Astrocyte (in vitro differentiated cells and primary cell): ENCODE measurements at regions not wholly inside any gene's neighbourhood (a gene's known extent, or its start where the extent isn't known, plus 50 kb on each side); places are given as distances from the start of the nearest gene placed in this dataset.

Experiments
- DNase-seq: peaks from one replicate; pipeline ENCODE4 v3.0.0-alpha.2; 2010; ENCODE audit warnings: low read depth
- FAIRE-seq: peaks from 2 replicates; lab custom pipeline; 2011; peaks lifted over from hg19 to GRCh38; lab: Jason Lieb, UNC
- H2AFZ ChIP-seq: 2 replicates; pipeline ENCODE4 v1.6.0; 2012; ENCODE audit warnings: low read depth, low read length, inconsistent platforms
- H3K27ac ChIP-seq: 2 replicates; pipeline ENCODE4 v1.5.1; 2011; ENCODE audit warnings: low read depth, low read length, inconsistent platforms
- H3K27me3 ChIP-seq: 2 replicates; pipeline ENCODE4 v1.6.0; 2011; ENCODE audit warnings: low read length, inconsistent platforms; ENCODE audit not compliant: insufficient read depth
- H3K36me3 ChIP-seq: 2 replicates; pipeline ENCODE4 v1.5.1; 2011; ENCODE audit warnings: low read length, inconsistent platforms; ENCODE audit not compliant: insufficient read depth
- H3K4me1 ChIP-seq: 2 replicates; pipeline ENCODE4 v1.5.1; 2011; ENCODE audit warnings: low read length, inconsistent platforms; ENCODE audit not compliant: insufficient read depth
- H3K4me2 ChIP-seq: 2 replicates; pipeline ENCODE4 v1.6.0; 2012; ENCODE audit warnings: low read length, inconsistent platforms
- H3K4me3 ChIP-seq: 2 replicates; pipeline ENCODE4 v1.5.1; 2011; ENCODE audit warnings: low read depth, mild to moderate bottlenecking, low read length, inconsistent platforms; ENCODE audit not compliant: insufficient read depth
- H3K79me2 ChIP-seq: 2 replicates; pipeline ENCODE4 v1.6.0; 2012; ENCODE audit warnings: mild to moderate bottlenecking, low read length, inconsistent platforms; ENCODE audit not compliant: insufficient read depth
- H3K9ac ChIP-seq: 2 replicates; pipeline ENCODE4 v1.6.0; 2012; ENCODE audit warnings: mild to moderate bottlenecking, low read length, inconsistent platforms
- H3K9me3 ChIP-seq: 2 replicates; pipeline ENCODE4 v1.5.1; 2012; ENCODE audit warnings: low read depth, mild to moderate bottlenecking, low read length, inconsistent platforms; ENCODE audit not compliant: insufficient read depth
- H4K20me1 ChIP-seq: 2 replicates; pipeline ENCODE4 v1.6.0; 2012; ENCODE audit warnings: low read length, inconsistent platforms; ENCODE audit not compliant: insufficient read depth
- H3K27ac Mint-ChIP-seq: one replicate; pipeline ENCODE4 v1.8.0; 2021; ENCODE audit warnings: mild to moderate bottlenecking, mixed read lengths; ENCODE audit not compliant: unreplicated experiment
- H3K27me3 Mint-ChIP-seq: one replicate; pipeline ENCODE4 v1.8.0; 2021; ENCODE audit warnings: low read depth, mixed read lengths; ENCODE audit not compliant: unreplicated experiment
- H3K36me3 Mint-ChIP-seq: one replicate; pipeline ENCODE4 v1.8.0; 2021; ENCODE audit warnings: low read depth, mixed read lengths; ENCODE audit not compliant: unreplicated experiment
- H3K4me1 Mint-ChIP-seq: one replicate; pipeline ENCODE4 v1.8.0; 2021; ENCODE audit warnings: low read depth, mixed read lengths; ENCODE audit not compliant: unreplicated experiment
- H3K4me3 Mint-ChIP-seq: one replicate; pipeline ENCODE4 v1.8.0; 2021; ENCODE audit warnings: mild to moderate bottlenecking, moderate library complexity, mixed read lengths; ENCODE audit not compliant: unreplicated experiment
- H3K9me3 Mint-ChIP-seq: one replicate; pipeline ENCODE4 v1.8.0; 2021; ENCODE audit warnings: mild to moderate bottlenecking, mixed read lengths; ENCODE audit not compliant: unreplicated experiment
- CTCF ChIP-seq: IDR thresholded peaks from 2 replicates; pipeline ENCODE4 v1.5.1; 2011; ENCODE audit warnings: low read depth, mild to moderate bottlenecking, inconsistent platforms, low read length, moderate library complexity; ENCODE audit not compliant: insufficient read depth
- EZH2 ChIP-seq: IDR thresholded peaks from 2 replicates; pipeline ENCODE4 v1.6.1; 2012; ENCODE audit warnings: mild to moderate bottlenecking, low read length, inconsistent platforms; ENCODE audit not compliant: insufficient read depth

GRCh38 chr1:60223158-60223557 lies 149.6 kb upstream of the C1orf87 start:
- H3K27ac ChIP-seq: no peak overlapping the region
- H2AFZ ChIP-seq: no peak overlapping the region
- no peaks in the 10 kb centered on the region for H3K27me3 ChIP-seq
- no peaks in the 10 kb centered on the region for H3K9me3 ChIP-seq
- no peak overlapping the region for H3K4me3 ChIP-seq
- H3K79me2 ChIP-seq: no peaks in the 10 kb centered on the region
- H3K36me3 Mint-ChIP-seq: no peaks in the 10 kb centered on the region
- peaks cover 4% of the 10 kb centered on the region for H3K4me1 Mint-ChIP-seq
- H3K36me3 ChIP-seq: no peaks in the 10 kb centered on the region
- no peak overlapping the region for H3K4me3 Mint-ChIP-seq
- H3K4me2 ChIP-seq: no peak overlapping the region
- no peak overlapping the region for H3K9ac ChIP-seq
- DNase-seq (no peak), FAIRE-seq (no peak)
- H3K27ac Mint-ChIP-seq: no peak overlapping the region
- peaks cover under 1% of the 10 kb centered on the region for H3K9me3 Mint-ChIP-seq
- H3K27me3 Mint-ChIP-seq: no peaks in the 10 kb centered on the region
- no peak for TF ChIP-seq EZH2
- TF ChIP-seq CTCF: no peak
- H3K4me1 ChIP-seq: peaks cover 3% of the 10 kb centered on the region
- H4K20me1 ChIP-seq: no peaks in the 10 kb centered on the region

- no peak overlapping the region for H3K27ac ChIP-seq
- no peaks in the 10 kb centered on the region for H3K9me3 ChIP-seq
- no peaks in the 10 kb centered on the region for H3K4me1 ChIP-seq
- Mint-ChIP-seq H3K4me1 (no peaks in the 10 kb centered on the region), H3K27me3 (no peaks in the 10 kb centered on the region), H3K36me3 (no peaks in the 10 kb centered on the region), H3K27ac (no peak overlapping the region), H3K9me3 (peaks cover 3% of the 10 kb centered on the region), H3K4me3 (no peak overlapping the region)
- H3K36me3 ChIP-seq: no peaks in the 10 kb centered on the region
- H3K4me2 ChIP-seq: no peak overlapping the region
- H3K79me2 ChIP-seq: no peaks in the 10 kb centered on the region
- no peak overlapping the region for H3K4me3 ChIP-seq
- H3K9ac ChIP-seq: no peak overlapping the region
- FAIRE-seq (no peak), DNase-seq (no peak)
- H4K20me1 ChIP-seq: no peaks in the 10 kb centered on the region
- H3K27me3 ChIP-seq: no peaks in the 10 kb centered on the region
- H2AFZ ChIP-seq: no peak overlapping the region
- TF ChIP-seq CTCF: no peak
- TF ChIP-seq EZH2: no peak
Observed at GRCh38 chr1:60222360-60223115, 149.0 kb upstream of the C1orf87 start.

- Histone ChIP-seq H3K4me2 (no peak overlapping the region), H3K9ac (no peak overlapping the region), H3K27ac (no peak overlapping the region), H3K36me3 (no peaks in the 10 kb centered on the region), H3K9me3 (no peaks in the 10 kb centered on the region), H3K79me2 (no peaks in the 10 kb centered on the region), H3K27me3 (no peaks in the 10 kb centered on the region), H2AFZ (no peak overlapping the region), H3K4me1 (no peaks in the 10 kb centered on the region), H4K20me1 (no peaks in the 10 kb centered on the region), H3K4me3 (no peak overlapping the region)
- DNase-seq (no peak), FAIRE-seq (no peak)
- no peaks in the 10 kb centered on the region for H3K27me3 Mint-ChIP-seq
- no peak overlapping the region for H3K4me3 Mint-ChIP-seq
- no peaks in the 10 kb centered on the region for H3K36me3 Mint-ChIP-seq
- TF ChIP-seq EZH2 (no peak), CTCF (no peak)
- peaks cover 5% of the 10 kb centered on the region for H3K9me3 Mint-ChIP-seq
- H3K4me1 Mint-ChIP-seq: no peaks in the 10 kb centered on the region
- no peak overlapping the region for H3K27ac Mint-ChIP-seq
Observed at GRCh38 chr1:60213253-60213652, 139.7 kb upstream of the C1orf87 start.
